ENCODE measurements at regions not wholly inside any gene's neighbourhood (a gene's known extent, or its start where the extent isn't known, plus 50 kb on each side); places are given as distances from the start of the nearest gene placed in this dataset.

GRCh38 chr16:59148056-59148768 lies 414.1 kb upstream of the GOT2 start:
- TF ChIP-seq POLR2A (IDR thresholded peaks at IDR 0.05), result no peak
- TF ChIP-seq CTCF (IDR thresholded peaks at IDR 0.05), result no peak

Measured in uterus (tissue), 2 donors.